ENCODE measurements at regions not wholly inside any gene's neighbourhood (a gene's known extent, or its start where the extent isn't known, plus 50 kb on each side); places are given as distances from the start of the nearest gene placed in this dataset.

- WGBS, 2 donors = 66 to 80% methylated on average over 3 of the region's 3 CpGs
- TF ChIP-seq POLR2A (IDR thresholded peaks at IDR 0.05) = no peak
- TF ChIP-seq, protein P1, sequence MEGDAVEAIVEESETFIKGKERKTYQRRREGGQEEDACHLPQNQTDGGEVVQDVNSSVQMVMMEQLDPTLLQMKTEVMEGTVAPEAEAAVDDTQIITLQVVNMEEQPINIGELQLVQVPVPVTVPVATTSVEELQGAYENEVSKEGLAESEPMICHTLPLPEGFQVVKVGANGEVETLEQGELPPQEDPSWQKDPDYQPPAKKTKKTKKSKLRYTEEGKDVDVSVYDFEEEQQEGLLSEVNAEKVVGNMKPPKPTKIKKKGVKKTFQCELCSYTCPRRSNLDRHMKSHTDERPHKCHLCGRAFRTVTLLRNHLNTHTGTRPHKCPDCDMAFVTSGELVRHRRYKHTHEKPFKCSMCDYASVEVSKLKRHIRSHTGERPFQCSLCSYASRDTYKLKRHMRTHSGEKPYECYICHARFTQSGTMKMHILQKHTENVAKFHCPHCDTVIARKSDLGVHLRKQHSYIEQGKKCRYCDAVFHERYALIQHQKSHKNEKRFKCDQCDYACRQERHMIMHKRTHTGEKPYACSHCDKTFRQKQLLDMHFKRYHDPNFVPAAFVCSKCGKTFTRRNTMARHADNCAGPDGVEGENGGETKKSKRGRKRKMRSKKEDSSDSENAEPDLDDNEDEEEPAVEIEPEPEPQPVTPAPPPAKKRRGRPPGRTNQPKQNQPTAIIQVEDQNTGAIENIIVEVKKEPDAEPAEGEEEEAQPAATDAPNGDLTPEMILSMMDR (IDR thresholded peaks at IDR 0.05) = no peak
- Histone ChIP-seq H3K27me3 (no peaks in the 10 kb centered on the region), H3K4me3 (no peak overlapping the region), H3K9me3 (no peaks in the 10 kb centered on the region), H3K27ac (no peak overlapping the region), H3K36me3 (replicated peaks in 1 of 2; ENCODE audit: insufficient read depth in 1 of 2, low read depth in 2 of 2) (no peaks in the 10 kb centered on the region), H3K4me1 (no peaks in the 10 kb centered on the region)
- intact Hi-C loops (cut with DNase I) = no loop called here
- ATAC-seq = no peak
- no peak for DNase-seq
Observed at GRCh38 chr3:31410411-31410810, 122.3 kb upstream of the STT3B start.

- ATAC-seq (no peak), DNase-seq (no peak)
- Histone ChIP-seq H3K27ac (no peak overlapping the region), H3K9me3 (no peaks in the 10 kb centered on the region), H3K36me3 (replicated peaks in 1 of 2; ENCODE audit: insufficient read depth in 1 of 2, low read depth in 2 of 2) (no peaks in the 10 kb centered on the region), H3K4me3 (no peak overlapping the region), H3K4me1 (no peaks in the 10 kb centered on the region), H3K27me3 (no peaks in the 10 kb centered on the region)
- 93 to 100% methylated on average over 1 of the region's 1 CpG for WGBS, 2 donors
- TF ChIP-seq, protein P1 (IDR thresholded peaks at IDR 0.05) = no peak
- no peak for TF ChIP-seq POLR2A (IDR thresholded peaks at IDR 0.05)
- intact Hi-C loops (cut with DNase I) = no loop called here
Observed at GRCh38 chr3:31412832-31413231, 119.9 kb upstream of the STT3B start.

DNA sequence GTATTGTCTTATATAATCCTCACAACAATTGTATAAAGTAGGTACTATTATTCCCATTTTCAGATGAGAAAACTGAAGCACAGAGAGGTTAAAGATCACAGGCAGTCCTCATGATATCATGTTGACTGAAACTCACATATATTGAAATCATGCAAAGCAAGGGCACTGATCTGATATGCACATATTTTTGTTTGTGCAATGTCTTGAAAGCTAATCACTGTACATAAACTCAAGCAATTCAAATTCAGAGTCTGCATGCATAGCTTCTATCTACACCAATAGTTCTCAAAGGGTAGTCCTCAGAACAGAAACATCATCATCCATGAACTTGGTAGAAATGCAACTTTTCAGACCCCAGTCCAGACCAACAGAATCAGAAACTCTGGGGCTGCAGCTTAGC is 119.2 kb upstream of the STT3B start:
- Histone ChIP-seq H3K4me1 (no peaks in the 10 kb centered on the region), H3K27me3 (no peaks in the 10 kb centered on the region), H3K9me3 (no peaks in the 10 kb centered on the region), H3K4me3 (no peak overlapping the region), H3K36me3 (replicated peaks in 1 of 2; ENCODE audit: insufficient read depth in 1 of 2, low read depth in 2 of 2) (no peaks in the 10 kb centered on the region), H3K27ac (no peak overlapping the region)
- TF ChIP-seq, protein P1 (IDR thresholded peaks at IDR 0.05) = no peak
- no peak for TF ChIP-seq POLR2A (IDR thresholded peaks at IDR 0.05)
- DNase-seq (no peak), ATAC-seq (no peak)
- intact Hi-C loops (cut with DNase I) = no loop called here

DNA sequence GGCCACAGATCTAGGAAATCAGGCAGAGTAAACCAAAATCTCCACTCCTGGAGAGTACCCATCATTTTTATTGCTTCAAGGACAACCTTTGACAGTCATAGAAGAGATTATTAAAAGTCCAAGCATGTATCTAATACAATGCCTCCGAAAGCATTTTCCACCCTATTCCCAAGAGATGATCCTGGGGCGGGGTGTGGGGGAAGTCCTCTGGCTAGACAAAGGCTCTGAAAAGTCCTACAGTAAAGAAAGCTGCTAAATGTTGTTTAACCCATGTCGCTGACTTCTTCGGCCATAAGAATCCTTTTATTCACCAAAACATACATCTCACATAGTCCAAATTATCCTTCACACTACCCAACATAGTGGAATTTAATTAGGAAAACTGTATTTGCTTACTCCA is 115.7 kb upstream of the STT3B start:
- no peak for ATAC-seq
- no peak overlapping the region for H3K27ac ChIP-seq
- no peaks in the 10 kb centered on the region for H3K27me3 ChIP-seq
- TF ChIP-seq POLR2A (IDR thresholded peaks at IDR 0.05) = no peak
- TF ChIP-seq, protein P1 (IDR thresholded peaks at IDR 0.05) = no peak
- H3K4me1 ChIP-seq = no peaks in the 10 kb centered on the region
- H3K9me3 ChIP-seq = no peaks in the 10 kb centered on the region
- DNase-seq = no peak
- no peak overlapping the region for H3K4me3 ChIP-seq
- intact Hi-C loops (cut with DNase I) = no loop called here
- 72 to 85% methylated on average over 4 of the region's 4 CpGs for WGBS, 2 donors
- H3K36me3 ChIP-seq (replicated peaks in 1 of 2; ENCODE audit: insufficient read depth in 1 of 2, low read depth in 2 of 2) = no peaks in the 10 kb centered on the region

DNA sequence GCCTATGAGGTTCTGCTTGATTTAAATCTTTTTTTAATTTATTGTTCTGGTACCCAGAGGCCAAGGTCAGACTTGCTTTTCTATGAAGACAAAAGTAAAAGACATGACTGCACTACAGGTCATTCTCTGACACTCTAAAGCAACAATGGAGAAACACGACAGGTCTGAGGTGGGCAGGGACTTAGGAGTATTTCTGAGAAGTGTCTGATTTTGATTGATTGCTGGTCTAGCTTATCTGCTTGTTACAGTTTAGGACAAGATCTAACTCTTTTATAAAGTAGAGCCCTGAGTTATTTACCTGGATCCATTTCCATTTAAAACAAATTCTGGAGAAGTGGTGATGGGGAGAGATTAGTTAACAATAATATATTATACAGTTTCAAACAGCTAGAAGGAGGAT is 115.2 kb upstream of the STT3B start:
- DNase-seq (no peak), ATAC-seq (no peak)
- Histone ChIP-seq H3K36me3 (replicated peaks in 1 of 2; ENCODE audit: insufficient read depth in 1 of 2, low read depth in 2 of 2) (no peaks in the 10 kb centered on the region), H3K9me3 (no peaks in the 10 kb centered on the region), H3K4me1 (no peaks in the 10 kb centered on the region), H3K27me3 (no peaks in the 10 kb centered on the region), H3K4me3 (no peak overlapping the region), H3K27ac (no peak overlapping the region)
- intact Hi-C loops (cut with DNase I) = no loop called here
- WGBS, 2 donors = 71 to 76% methylated on average over 1 of the region's 1 CpG
- no peak for TF ChIP-seq POLR2A (IDR thresholded peaks at IDR 0.05)
- TF ChIP-seq, protein P1 (IDR thresholded peaks at IDR 0.05) = no peak

Measured in body of pancreas (tissue), 4 donors.